ENCODE measurements at regions not wholly inside any gene's neighbourhood (a gene's known extent, or its start where the extent isn't known, plus 50 kb on each side); places are given as distances from the start of the nearest gene placed in this dataset.

DNA sequence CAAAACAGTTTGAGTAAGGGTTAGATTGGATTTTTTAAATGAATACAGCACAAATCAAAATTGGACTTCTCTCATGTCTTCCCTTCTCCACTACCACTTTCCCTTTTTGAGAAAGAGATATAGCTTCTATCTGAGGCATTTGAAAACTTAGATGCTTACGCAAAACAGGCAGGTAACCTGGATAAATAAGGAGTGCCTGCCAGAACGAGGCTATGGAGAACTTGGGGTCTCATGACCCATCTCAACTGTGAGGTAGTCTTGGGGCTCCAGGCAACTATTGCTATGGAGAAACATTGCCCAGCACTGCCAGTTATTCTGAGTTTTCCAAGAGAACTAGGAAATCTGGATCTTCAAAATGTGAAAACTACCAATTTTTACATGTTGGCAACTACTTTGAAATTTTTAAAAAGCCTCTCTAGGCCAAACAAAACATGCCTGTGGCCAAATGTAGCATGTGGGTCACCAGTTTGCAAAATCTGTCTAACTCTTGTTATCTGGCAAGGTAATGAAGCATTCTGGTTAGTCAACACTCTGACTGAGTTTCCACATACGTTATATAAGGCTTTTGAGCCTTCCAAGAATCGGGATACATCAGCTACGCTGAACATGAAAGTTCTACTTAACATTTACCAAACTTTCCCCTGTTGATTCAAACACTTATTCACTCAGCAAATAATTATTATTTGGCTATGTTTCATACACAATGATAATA is 752.7 kb downstream of the KCNA4 start:
- Histone ChIP-seq H3K36me3 (no peaks in the 10 kb centered on the region), H3K4me1 (no peaks in the 10 kb centered on the region), H3K4me3 (no peak overlapping the region), H3K27ac (replicated peaks) (no peak overlapping the region), H3K9me3 (replicated peaks) (no peaks in the 10 kb centered on the region), H3K27me3 (ENCODE audit: low read depth) (no peaks in the 10 kb centered on the region)
- intact Hi-C loops (cut with micrococcal nuclease), result no loop called here
- TF ChIP-seq, protein P1, sequence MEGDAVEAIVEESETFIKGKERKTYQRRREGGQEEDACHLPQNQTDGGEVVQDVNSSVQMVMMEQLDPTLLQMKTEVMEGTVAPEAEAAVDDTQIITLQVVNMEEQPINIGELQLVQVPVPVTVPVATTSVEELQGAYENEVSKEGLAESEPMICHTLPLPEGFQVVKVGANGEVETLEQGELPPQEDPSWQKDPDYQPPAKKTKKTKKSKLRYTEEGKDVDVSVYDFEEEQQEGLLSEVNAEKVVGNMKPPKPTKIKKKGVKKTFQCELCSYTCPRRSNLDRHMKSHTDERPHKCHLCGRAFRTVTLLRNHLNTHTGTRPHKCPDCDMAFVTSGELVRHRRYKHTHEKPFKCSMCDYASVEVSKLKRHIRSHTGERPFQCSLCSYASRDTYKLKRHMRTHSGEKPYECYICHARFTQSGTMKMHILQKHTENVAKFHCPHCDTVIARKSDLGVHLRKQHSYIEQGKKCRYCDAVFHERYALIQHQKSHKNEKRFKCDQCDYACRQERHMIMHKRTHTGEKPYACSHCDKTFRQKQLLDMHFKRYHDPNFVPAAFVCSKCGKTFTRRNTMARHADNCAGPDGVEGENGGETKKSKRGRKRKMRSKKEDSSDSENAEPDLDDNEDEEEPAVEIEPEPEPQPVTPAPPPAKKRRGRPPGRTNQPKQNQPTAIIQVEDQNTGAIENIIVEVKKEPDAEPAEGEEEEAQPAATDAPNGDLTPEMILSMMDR (IDR thresholded peaks at IDR 0.05; ENCODE audit: borderline replicate concordance), result no peak
- no peak for DNase-seq

DNA sequence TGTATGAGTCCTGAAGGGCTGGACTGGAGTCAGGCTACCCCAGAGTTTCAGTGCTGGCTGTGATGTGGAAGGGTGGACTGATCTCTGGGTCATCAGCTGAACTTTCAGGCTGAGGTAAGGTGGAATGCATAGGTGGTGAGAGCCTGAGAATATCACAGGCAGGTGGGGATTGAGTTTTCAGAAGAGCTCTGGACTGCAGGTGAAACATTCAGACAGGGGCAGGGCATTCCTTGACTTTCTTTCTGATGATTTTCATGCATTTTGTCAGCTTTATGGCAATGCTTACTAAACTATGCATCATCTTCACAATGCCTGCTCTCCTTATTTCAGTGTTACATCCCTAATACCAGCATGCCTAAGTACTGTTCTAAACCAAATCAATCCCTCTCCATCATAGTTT is 755.0 kb downstream of the KCNA4 start:
- no peak overlapping the region for H3K4me3 ChIP-seq
- H3K27me3 ChIP-seq (ENCODE audit: low read depth), result no peaks in the 10 kb centered on the region
- intact Hi-C loops (cut with micrococcal nuclease), result no loop called here
- H3K27ac ChIP-seq (replicated peaks), result no peak overlapping the region
- H3K4me1 ChIP-seq, result no peaks in the 10 kb centered on the region
- TF ChIP-seq, protein P1 (IDR thresholded peaks at IDR 0.05; ENCODE audit: borderline replicate concordance), result no peak
- no peaks in the 10 kb centered on the region for H3K36me3 ChIP-seq
- H3K9me3 ChIP-seq (replicated peaks), result peaks cover 8% of the 10 kb centered on the region
- no peak for DNase-seq

DNA sequence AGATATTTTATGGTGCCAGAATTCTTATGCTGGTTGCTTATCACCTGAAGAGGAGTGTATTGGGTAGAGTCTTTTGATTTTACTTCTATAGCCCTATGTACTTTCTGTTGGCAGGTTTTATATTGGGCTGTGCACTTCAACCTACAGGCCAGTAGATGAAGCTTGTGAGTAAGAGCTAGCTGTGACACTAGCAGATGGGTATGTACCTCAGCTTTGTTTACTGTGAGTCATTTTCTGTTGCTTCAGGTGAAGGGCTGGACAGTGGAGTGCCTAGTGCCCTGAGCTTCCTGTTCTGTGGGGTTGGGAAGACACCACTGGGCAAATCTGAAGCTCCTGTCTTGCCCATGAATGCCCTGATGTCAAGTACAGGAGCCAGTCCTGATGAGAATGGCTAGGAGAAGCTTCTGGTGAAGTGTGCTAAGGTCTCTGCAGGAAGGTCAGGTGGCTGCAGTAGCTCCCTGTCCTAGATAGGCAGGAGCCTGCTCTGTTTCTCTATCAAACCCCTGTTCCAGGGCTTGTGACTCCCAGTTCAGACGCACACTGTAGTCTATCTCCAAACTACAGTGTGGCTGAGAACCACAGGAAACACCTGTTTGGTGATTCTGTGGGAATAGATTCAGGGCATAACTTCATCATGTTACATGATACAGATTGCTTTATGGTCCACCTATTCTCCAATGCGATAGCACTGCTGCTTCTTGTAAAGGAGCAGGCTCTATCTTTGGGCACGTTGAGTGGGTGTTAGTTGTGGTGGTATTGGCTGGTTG is 755.7 kb downstream of the KCNA4 start:
- Histone ChIP-seq H3K4me3 (no peak overlapping the region), H3K27ac (replicated peaks) (no peak overlapping the region), H3K36me3 (no peaks in the 10 kb centered on the region), H3K27me3 (ENCODE audit: low read depth) (no peaks in the 10 kb centered on the region), H3K4me1 (no peaks in the 10 kb centered on the region), H3K9me3 (replicated peaks) (peaks cover 8% of the 10 kb centered on the region)
- intact Hi-C loops (cut with micrococcal nuclease), result no loop called here
- TF ChIP-seq, protein P1 (IDR thresholded peaks at IDR 0.05; ENCODE audit: borderline replicate concordance), result no peak
- DNase-seq, result no peak

DNA sequence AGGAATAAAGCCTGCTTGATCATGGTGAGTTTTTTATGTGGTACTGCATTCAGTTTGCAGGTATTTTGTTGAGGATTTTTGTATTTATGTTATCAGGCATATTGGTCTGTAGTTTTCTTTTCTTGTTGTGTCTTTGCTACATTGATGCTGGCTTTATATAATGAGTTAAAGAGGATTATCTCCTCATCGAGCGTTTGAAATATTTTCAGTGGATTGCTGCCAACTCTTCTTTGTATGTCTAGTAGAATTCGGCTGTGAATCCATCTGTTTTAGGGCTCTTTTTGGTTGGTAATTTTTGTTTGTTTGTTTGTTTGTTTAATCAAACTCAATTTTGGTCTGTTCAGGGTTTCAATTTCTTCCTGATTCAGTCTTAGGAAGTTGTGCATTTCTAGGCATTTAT is 758.4 kb downstream of the KCNA4 start:
- no peak overlapping the region for H3K27ac ChIP-seq (replicated peaks)
- peaks cover 8% of the 10 kb centered on the region for H3K9me3 ChIP-seq (replicated peaks)
- TF ChIP-seq, protein P1 (IDR thresholded peaks at IDR 0.05; ENCODE audit: borderline replicate concordance), result no peak
- H3K4me1 ChIP-seq, result no peaks in the 10 kb centered on the region
- H3K36me3 ChIP-seq, result no peaks in the 10 kb centered on the region
- no peak for DNase-seq
- no peak overlapping the region for H3K4me3 ChIP-seq
- H3K27me3 ChIP-seq (ENCODE audit: low read depth), result no peaks in the 10 kb centered on the region
- intact Hi-C loops (cut with micrococcal nuclease), result no loop called here

DNA sequence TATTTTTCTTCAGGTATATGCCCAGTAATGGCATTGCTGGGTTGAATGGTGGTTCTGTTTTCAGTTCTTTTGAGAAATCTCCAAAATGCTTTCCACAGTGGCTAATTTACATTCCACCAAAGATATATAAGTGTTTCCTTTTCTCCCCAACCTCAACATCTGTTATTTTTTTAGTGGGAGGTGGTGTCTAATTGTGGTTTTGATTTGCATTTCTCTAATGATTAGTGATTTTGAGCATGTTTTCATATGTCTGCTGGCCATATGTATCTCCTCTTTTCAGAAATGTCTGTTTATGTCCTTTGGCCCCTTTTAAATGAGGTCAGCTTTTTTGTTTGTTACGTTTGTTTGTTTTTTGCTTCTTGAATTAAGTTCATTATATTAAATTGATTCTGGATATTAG is 760.2 kb downstream of the KCNA4 start:
- H3K36me3 ChIP-seq, result no peaks in the 10 kb centered on the region
- H3K9me3 ChIP-seq (replicated peaks), result peaks cover 8% of the 10 kb centered on the region
- no peak overlapping the region for H3K4me3 ChIP-seq
- H3K27me3 ChIP-seq (ENCODE audit: low read depth), result no peaks in the 10 kb centered on the region
- no peak overlapping the region for H3K27ac ChIP-seq (replicated peaks)
- no peak for DNase-seq
- intact Hi-C loops (cut with micrococcal nuclease), result no loop called here
- no peaks in the 10 kb centered on the region for H3K4me1 ChIP-seq
- TF ChIP-seq, protein P1 (IDR thresholded peaks at IDR 0.05; ENCODE audit: borderline replicate concordance), result no peak

All from left ventricle myocardium inferior (tissue), 1 donor.